GM12878 (cell line): ENCODE measurements at regions not wholly inside any gene's neighbourhood (a gene's known extent, or its start where the extent isn't known, plus 50 kb on each side); places are given as distances from the start of the nearest gene placed in this dataset.
"Not testable (repeated sequence)": the region's sequence is repeated elsewhere in the genome, so short reads cannot be mapped to it uniquely, and the experiment has no call there.

Experiments used
- ATAC-seq: fragments of 200-7000 bp; cut with Tn5 transposase; 3 replicates; pipeline ENCODE4 v1.9.1; 2020; ENCODE audit warnings: mild to moderate bottlenecking, moderate library complexity
- BruUV-seq: library from RNA; stranded (reverse); fragments of 400-500 nt; replicated peaks from 2 replicates; lab custom pipeline; 2021; lab: Mats Ljungman, UMichigan
- CTCF ChIA-PET: fragments of 300-600 bp; sonication (Branson Sonifier 250); formaldehyde crosslinking; extraction: SDS; loops from one replicate; lab custom pipeline; 2021; ENCODE audit warnings: inconsistent platforms; lab: Yijun Ruan, JAX
- POLR2A ChIA-PET: fragments of 350-600 bp; formaldehyde crosslinking; extraction: SDS; loops from one replicate; lab custom pipeline; 2021; ENCODE audit warnings: inconsistent platforms; lab: Charles Lee
- RAD21 ChIA-PET: fragments of 300-600 bp; sonication (Branson Sonifier 250); formaldehyde crosslinking; loops from one replicate; lab custom pipeline; 2023; ENCODE audit warnings: antibody characterized with exemption; ENCODE audit not compliant: unreplicated experiment; lab: Charles Lee
- SMC1A ChIA-PET: fragments of 300-600 bp; sonication (Branson Sonifier 250); formaldehyde crosslinking; loops from one replicate; lab custom pipeline; 2023; ENCODE audit not compliant: unreplicated experiment, uncharacterized antibody; lab: Charles Lee
- DNase-seq: peaks from one replicate; pipeline ENCODE4 v3.0.0-alpha.2; 2011; ENCODE audit warnings: low read depth, low spot score
- FAIRE-seq: peaks from 3 replicates; lab custom pipeline; 2011; peaks lifted over from hg19 to GRCh38; lab: Jason Lieb, UNC
- H2AFZ ChIP-seq: 2 replicates; pipeline ENCODE4 v1.6.0; 2011; ENCODE audit warnings: low read depth, low read length, control low read depth; ENCODE audit not compliant: control insufficient read depth
- H3K27ac ChIP-seq: 2 replicates; pipeline ENCODE4 v1.5.1; 2011; ENCODE audit warnings: control low read depth; ENCODE audit not compliant: control insufficient read depth, insufficient read depth
- H3K27me3 ChIP-seq, 2 experiments: replicated peaks in 1 of 2; 2 replicates each; pipeline versions ENCODE4 v1.6.0 to v1.6.1; 2011; ENCODE audit warnings: low read length in 1 of 2; ENCODE audit not compliant: control insufficient read depth in 2 of 2, insufficient read depth in 2 of 2
- H3K36me3 ChIP-seq, 2 experiments: 2 replicates each; pipeline ENCODE4 v1.5.1; 2011; ENCODE audit warnings: low read length in 1 of 2; ENCODE audit not compliant: control insufficient read depth in 2 of 2, insufficient read depth in 2 of 2
- H3K4me1 ChIP-seq: 2 replicates; pipeline ENCODE4 v1.6.1; 2011; ENCODE audit warnings: mild to moderate bottlenecking, low read length, moderate library complexity, mixed read lengths; ENCODE audit not compliant: control insufficient read depth, insufficient read depth
- H3K4me2 ChIP-seq: 2 replicates; pipeline ENCODE4 v1.6.0; 2011; ENCODE audit warnings: control low read depth; ENCODE audit not compliant: control insufficient read depth, insufficient read depth
- H3K4me3 ChIP-seq: fragments of 200-600 bp; sonication (generic); 2 replicates; pipeline ENCODE4 v1.5.1; 2016
- H3K79me2 ChIP-seq: 2 replicates; pipeline ENCODE4 v1.6.0; 2011; ENCODE audit warnings: low read length; ENCODE audit not compliant: control insufficient read depth, insufficient read depth
- H3K9ac ChIP-seq: 2 replicates; pipeline ENCODE4 v1.8.0; 2011; ENCODE audit warnings: low read length, control low read depth, mixed read lengths; ENCODE audit not compliant: control insufficient read depth, insufficient read depth
- H3K9me3 ChIP-seq: replicated peaks from 3 replicates; pipeline ENCODE4 v1.5.1; 2011; ENCODE audit warnings: mild to moderate bottlenecking, low read length; ENCODE audit not compliant: control insufficient read depth, insufficient read depth
- H4K20me1 ChIP-seq: 2 replicates; pipeline ENCODE4 v1.6.0; 2011; ENCODE audit not compliant: control insufficient read depth, insufficient read depth
- CBFB ChIP-seq: IDR thresholded peaks from 2 replicates; pipeline ENCODE4 v1.6.1; 2016; ENCODE audit warnings: antibody characterized with exemption, low read depth
- CBX5 ChIP-seq: sonication (generic); IDR thresholded peaks from 2 replicates; pipeline ENCODE4 v1.6.1; 2016; ENCODE audit warnings: low read depth, moderate library complexity, mild to moderate bottlenecking, inconsistent platforms
- CHD2 ChIP-seq: IDR thresholded peaks from 2 replicates; pipeline ENCODE4 v1.6.1; 2011; ENCODE audit warnings: low read depth, low read length, improper control_type of control experiment, borderline replicate concordance
- MYB ChIP-seq: fragments of 150-350 bp; IDR thresholded peaks from 2 replicates; pipeline ENCODE4 v1.6.1; 2014; ENCODE audit warnings: mild to moderate bottlenecking, low read depth, low read length, borderline replicate concordance
- NR2F1 ChIP-seq: fragments of 450-650 bp; conservative IDR thresholded peaks from 2 replicates; pipeline ENCODE4 v1.6.1; 2017; ENCODE audit warnings: mild to moderate bottlenecking
- PML ChIP-seq: IDR thresholded peaks from 2 replicates; pipeline ENCODE4 v1.6.1; 2012; ENCODE audit warnings: low read length, inconsistent platforms
- SIN3A ChIP-seq: IDR thresholded peaks from 2 replicates; pipeline ENCODE4 v1.6.1; 2012; ENCODE audit warnings: low read depth, low read length, improper control_type of control experiment
- SMAD5 ChIP-seq: IDR thresholded peaks from 2 replicates; pipeline ENCODE4 v1.6.1; 2016; ENCODE audit warnings: antibody characterized with exemption, low read depth
- TAF1 ChIP-seq: IDR thresholded peaks from 2 replicates; pipeline ENCODE4 v1.6.1; 2011; ENCODE audit warnings: mild to moderate bottlenecking, low read depth, low read length, borderline replicate concordance
- YY1 ChIP-seq: IDR thresholded peaks from 2 replicates; pipeline ENCODE4 v1.6.1; 2011; ENCODE audit warnings: low read depth, mild to moderate bottlenecking, low read length
- ZNF622 ChIP-seq: fragments of 450-650 bp; IDR thresholded peaks from 2 replicates; pipeline ENCODE4 v1.6.1; 2017; ENCODE audit warnings: mild to moderate bottlenecking, inconsistent platforms
- WGBS: methylation state at CpG from one replicate; pipeline ENCODE4 v1.1.6; 2016; ENCODE audit warnings: low lambda C conversion rate; ENCODE audit not compliant: insufficient replicate concordance, insufficient coverage; ENCODE audit errors: missing lambda C conversion rate; 5-methylcytosine and 5-hydroxymethylcytosine counted together
- in situ Hi-C: fragments of 300-500 bp; cut with MboI; formaldehyde crosslinking; loops from 9 replicates; pipeline ENCODE4 v1.14.3; 2018; ENCODE audit warnings: mixed read lengths
- intact Hi-C: fragments of 100-400 bp; cut with micrococcal nuclease; formaldehyde crosslinking; loops from one replicate; pipeline ENCODE4 v1.14.2; 2022; ENCODE audit not compliant: unreplicated experiment

- POLR2A ChIA-PET: no interaction called here
- 17% methylated on average over 3 of the region's 3 CpGs for WGBS
- TF ChIP-seq TAF1 (no peak), CBFB (no peak), CBX5 (no peak), SMAD5 (no peak), CHD2 (no peak), NR2F1 (no peak)
- no peak for ATAC-seq
- H3K27me3 ChIP-seq: peaks cover 0 to 1% of the 10 kb centered on the region in 2 experiments; a peak in 2 of 4 replicates
- no peak for FAIRE-seq
- no peak overlapping the region for H3K9ac ChIP-seq
- in situ Hi-C loops: no loop called here
- CTCF ChIA-PET: interaction anchor here (0.7 kb wide), 1 partner anchor 975 kb away, joined by 3 read pairs; no protein-coding TSS in a partner anchor
- DNase-seq: no peak
- no peaks in the 10 kb centered on the region for H3K4me1 ChIP-seq
- no peaks in the 10 kb centered on the region for H3K79me2 ChIP-seq
- no peak overlapping the region for H3K27ac ChIP-seq
- RAD21 ChIA-PET: no interaction called here
- SMC1A ChIA-PET: no interaction called here
- no peak overlapping the region for H3K4me3 ChIP-seq
- H2AFZ ChIP-seq: no peak overlapping the region
- H3K4me2 ChIP-seq: no peak overlapping the region
- intact Hi-C loops: no loop called here
- no TSS peak for BruUV-seq
- no peaks in the 10 kb centered on the region; the same call in 2 of the 3 replicates for H3K9me3 ChIP-seq
- no peaks in the 10 kb centered on the region for H3K36me3 ChIP-seq
- no peaks in the 10 kb centered on the region for H4K20me1 ChIP-seq
These were observed 65.7 kb upstream of the BACH2 start for GRCh38 chr6:90362318-90362717.

GRCh38 chr6:90361174-90361573 is 64.5 kb upstream of the BACH2 start:
- in situ Hi-C loops: no loop called here
- H3K27me3 ChIP-seq: peaks cover 0 to 1% of the 10 kb centered on the region in 2 experiments; a peak in 2 of 4 replicates
- no peaks in the 10 kb centered on the region for H3K4me1 ChIP-seq
- intact Hi-C loops: no loop called here
- 34% methylated on average over 4 of the region's 4 CpGs for WGBS
- ATAC-seq (no peak), FAIRE-seq (no peak), DNase-seq (no peak)
- ChIA-PET POLR2A (no interaction called here), CTCF (no interaction called here), SMC1A (no interaction called here), RAD21 (no interaction called here)
- no TSS peak for BruUV-seq
- H3K4me2 ChIP-seq: no peak overlapping the region
- no peak overlapping the region for H3K9ac ChIP-seq
- H3K79me2 ChIP-seq: no peaks in the 10 kb centered on the region
- H3K4me3 ChIP-seq: no peak overlapping the region
- no peak overlapping the region for H3K27ac ChIP-seq
- H4K20me1 ChIP-seq: no peaks in the 10 kb centered on the region
- no peak overlapping the region for H2AFZ ChIP-seq
- H3K36me3 ChIP-seq: no peaks in the 10 kb centered on the region
- TF ChIP-seq SIN3A (no peak), TAF1 (no peak), ZNF622 (no peak), YY1 (no peak), MYB (no peak), PML (no peak)
- H3K9me3 ChIP-seq: no peaks in the 10 kb centered on the region

- RAD21 ChIA-PET, POLR2A ChIA-PET, H3K79me2 ChIP-seq, H3K4me2 ChIP-seq, H3K9ac ChIP-seq, H3K4me3 ChIP-seq, in situ Hi-C loops, H3K36me3 ChIP-seq, H2AFZ ChIP-seq, FAIRE-seq, H3K9me3 ChIP-seq, CTCF ChIA-PET, H3K4me1 ChIP-seq, DNase-seq, ATAC-seq, BruUV-seq, H3K27ac ChIP-seq, H4K20me1 ChIP-seq, H3K27me3 ChIP-seq, intact Hi-C loops: not testable (repeated sequence)
- WGBS: 49% methylated on average over 11 of the region's 11 CpGs
- SMC1A ChIA-PET: interaction anchor here (1.9 kb wide), 1 partner anchor 10 kb away, joined by 4 read pairs; no protein-coding TSS in a partner anchor
These were observed 61.6 kb upstream of the BACH2 start for GRCh38 chr6:90358036-90358770.
